Midbrain (tissue), 1 donor: ENCODE measurements at regions not wholly inside any gene's neighbourhood (a gene's known extent, or its start where the extent isn't known, plus 50 kb on each side); places are given as distances from the start of the nearest gene placed in this dataset.

Experiments
- DNase-seq: peaks from one replicate; lab custom pipeline; 2025; lab: John Stamatoyannopoulos, UW

DNA sequence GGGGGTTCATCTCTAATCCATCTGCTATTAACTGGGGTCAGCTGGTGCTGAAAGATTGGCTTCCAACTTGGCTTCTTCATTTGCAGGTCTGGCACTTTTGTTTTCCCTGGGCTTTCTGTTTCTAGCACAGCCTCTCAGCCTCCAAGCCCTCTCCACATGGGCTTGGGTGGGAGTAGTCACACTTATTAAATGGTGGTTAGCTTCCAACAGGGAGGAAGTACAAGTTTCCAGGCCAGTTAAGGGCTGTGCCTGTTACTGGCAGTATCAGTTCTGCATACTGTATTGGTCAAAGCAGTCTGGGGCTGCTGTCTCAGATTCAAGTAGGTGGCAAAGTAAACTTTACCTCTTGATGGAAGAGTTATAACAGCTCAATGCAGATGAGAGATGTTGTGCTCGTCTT is 627.1 kb upstream of the CCDC54 start:
- no peak for DNase-seq

DNA sequence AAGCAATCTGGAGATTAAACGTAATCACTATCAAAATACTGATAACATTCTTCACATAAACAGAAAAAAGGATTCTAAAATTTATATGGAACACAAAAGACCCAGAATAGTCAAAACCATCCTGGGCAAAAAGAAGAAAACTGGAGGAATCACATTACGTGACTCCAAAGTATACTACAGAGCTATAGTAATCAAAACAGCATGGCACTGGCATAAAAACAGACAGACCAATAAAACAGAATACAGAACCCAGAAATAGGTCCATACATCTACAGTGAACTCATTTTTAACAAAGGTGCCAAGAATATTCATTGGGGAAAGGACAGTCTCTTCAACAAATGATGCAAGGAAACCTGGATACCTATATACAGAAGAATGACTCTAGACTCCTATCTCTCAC is 621.9 kb upstream of the CCDC54 start:
- DNase-seq, result no peak

- DNase-seq, result no peak
Observed at GRCh38 chr3:106756901-106757300, 620.3 kb upstream of the CCDC54 start.

DNA sequence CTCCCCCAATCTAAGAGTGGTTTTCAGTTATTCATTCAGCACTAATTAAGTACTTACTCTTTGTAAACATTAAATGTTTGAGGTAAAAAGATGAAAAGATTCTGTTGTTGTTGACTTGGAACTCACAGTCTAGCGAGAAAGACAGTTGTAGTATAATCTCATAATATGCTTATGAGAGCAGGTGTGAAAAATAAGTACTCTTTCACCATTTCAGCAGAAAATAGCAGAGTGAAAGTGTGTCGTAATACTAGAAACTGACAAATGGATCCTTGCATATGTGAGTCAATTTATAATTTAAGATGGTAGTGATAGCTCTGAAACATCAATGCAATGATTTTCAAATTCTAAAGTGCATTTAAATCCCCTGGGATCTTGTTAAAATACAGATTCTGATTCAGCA is 618.8 kb upstream of the CCDC54 start:
- DNase-seq, result no peak

- DNase-seq, result no peak
Observed at GRCh38 chr3:106759731-106760130, 617.5 kb upstream of the CCDC54 start.

DNA sequence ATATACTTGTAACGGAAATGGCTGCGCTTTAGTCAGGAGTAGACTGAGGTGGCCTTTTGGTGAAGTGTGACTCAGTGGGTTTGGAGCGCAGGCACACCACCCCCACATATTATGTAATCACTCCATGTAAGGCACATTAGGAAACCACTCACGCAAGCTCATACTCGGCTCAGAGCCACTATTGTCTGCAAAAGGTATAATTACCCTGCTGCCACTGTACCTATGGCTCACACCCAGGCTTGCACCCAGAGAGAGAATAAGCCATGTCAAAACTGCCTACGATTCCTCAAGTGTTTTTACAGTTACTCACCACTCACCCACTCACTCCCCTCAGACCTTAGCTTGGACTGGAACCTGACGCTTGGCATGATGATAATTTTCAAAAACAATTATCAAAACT is 611.9 kb upstream of the CCDC54 start:
- DNase-seq, result no peak

GRCh38 chr3:106768941-106769480 is 608.2 kb upstream of the CCDC54 start:
- no peak for DNase-seq

GRCh38 chr3:106773795-106774194 is 603.4 kb upstream of the CCDC54 start:
- no peak for DNase-seq

GRCh38 chr3:106783231-106783630 is 594.0 kb upstream of the CCDC54 start:
- DNase-seq, result no peak

DNA sequence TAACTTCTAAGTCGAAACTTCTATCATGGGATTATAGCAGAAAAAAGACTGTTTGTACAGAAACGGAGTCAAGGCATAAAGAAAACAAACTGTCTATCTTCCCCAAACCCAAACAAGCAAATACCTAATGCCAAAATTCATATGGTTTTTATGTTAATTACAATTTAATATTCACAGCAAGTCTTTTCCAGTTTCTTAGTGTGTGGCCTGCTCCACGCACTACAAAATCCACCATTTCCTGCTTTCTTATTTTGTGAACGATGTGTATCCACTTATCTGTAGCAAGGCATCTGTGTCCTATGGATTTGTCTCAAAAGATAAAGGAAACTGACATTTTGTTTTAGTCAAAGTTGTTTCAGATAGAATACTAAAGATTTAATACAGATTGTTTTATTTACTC is 588.0 kb upstream of the CCDC54 start:
- no peak for DNase-seq

DNA sequence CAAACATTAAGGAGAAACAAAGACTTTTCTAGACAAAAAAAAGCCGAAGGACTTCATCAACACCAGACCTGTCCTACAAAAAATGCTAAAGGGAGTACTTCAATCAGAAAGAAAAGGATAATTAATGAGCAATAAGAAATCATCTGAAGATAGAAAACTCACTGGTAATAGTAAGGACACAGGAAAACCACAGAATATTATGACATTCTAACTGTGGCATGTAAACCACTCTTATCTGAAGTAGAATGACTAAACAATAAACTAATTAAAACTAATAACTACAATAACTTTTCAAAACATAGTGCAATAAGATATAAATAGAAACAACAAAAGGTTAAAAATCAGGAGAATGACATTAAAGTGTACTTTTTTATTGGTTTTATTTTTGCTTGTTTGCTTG is 584.5 kb upstream of the CCDC54 start:
- DNase-seq, result no peak

GRCh38 chr3:106794442-106794841 is 582.8 kb upstream of the CCDC54 start:
- no peak for DNase-seq

GRCh38 chr3:106795553-106795952 is 581.7 kb upstream of the CCDC54 start:
- no peak for DNase-seq

DNA sequence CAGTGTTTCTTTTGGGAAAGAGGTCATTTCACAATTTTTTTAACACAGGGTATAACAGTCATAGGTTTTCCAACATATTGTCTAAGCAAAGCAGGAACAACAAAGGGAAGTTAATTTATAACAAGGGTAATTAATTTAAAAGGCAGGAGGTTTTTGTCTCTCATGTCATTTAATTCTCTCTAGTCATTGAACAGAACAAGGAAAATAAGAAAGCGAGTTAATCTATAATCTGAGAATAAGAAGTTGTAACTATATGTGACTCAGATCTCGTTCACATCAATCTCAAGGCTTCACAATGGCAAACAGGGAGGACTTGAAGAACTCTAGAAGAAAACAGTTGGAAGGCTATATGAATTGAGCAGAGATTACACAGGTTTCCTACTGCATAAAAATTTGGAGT is 579.8 kb upstream of the CCDC54 start:
- no peak for DNase-seq

- DNase-seq, result no peak
Observed at GRCh38 chr3:106805625-106806024, 571.6 kb upstream of the CCDC54 start.

DNA sequence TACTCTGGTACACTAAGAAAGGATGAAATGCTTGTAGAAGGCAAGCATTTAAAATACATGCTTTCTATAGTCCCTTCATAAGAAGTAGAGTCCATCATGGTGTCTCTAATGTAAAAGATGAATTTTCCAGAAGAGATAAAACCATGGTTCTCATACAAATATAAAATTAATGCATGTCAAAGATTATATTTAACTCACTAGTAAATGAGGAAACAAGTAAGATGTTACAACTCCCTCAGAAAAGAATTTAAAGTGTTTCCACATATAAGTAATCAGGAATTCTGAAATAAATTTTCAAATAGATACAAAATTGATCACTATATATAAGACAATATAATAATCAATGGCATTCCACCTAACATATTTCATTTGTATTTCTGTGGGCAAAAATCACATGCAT is 570.3 kb upstream of the CCDC54 start:
- DNase-seq, result no peak

- DNase-seq, result no peak
Observed at GRCh38 chr3:106809041-106809440, 568.2 kb upstream of the CCDC54 start.

DNA sequence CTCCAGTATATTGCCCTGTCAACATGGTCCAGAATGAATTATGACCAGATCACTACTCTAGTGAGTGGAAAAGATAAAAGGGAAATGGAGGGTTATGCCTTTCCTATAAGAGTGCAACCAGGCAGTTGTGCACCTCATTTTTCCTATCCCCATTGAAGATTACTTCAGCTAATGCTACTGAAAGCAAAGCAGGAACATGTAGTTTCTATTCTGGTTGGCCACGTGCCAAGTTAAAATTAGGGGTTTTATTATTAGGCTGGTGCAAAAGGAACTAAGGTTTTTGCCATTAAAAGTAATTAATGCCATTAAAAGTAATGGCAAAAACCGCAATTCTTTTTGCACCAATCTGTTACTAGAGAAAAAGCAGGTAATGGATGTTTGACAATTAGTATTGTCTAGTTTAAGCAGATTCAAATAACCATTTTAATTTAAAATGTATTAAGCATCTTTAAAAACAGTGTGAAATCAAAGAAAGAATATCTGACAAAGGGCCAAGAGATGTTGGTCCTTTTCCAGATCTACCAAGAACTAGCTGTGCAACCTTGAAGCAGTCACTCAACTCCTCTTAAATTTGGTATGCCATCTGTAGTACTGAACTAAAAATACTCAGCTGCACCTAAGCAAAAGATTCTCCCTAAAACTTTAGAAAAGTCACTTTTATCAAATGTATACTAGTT is 567.5 kb upstream of the CCDC54 start:
- DNase-seq, result no peak

DNA sequence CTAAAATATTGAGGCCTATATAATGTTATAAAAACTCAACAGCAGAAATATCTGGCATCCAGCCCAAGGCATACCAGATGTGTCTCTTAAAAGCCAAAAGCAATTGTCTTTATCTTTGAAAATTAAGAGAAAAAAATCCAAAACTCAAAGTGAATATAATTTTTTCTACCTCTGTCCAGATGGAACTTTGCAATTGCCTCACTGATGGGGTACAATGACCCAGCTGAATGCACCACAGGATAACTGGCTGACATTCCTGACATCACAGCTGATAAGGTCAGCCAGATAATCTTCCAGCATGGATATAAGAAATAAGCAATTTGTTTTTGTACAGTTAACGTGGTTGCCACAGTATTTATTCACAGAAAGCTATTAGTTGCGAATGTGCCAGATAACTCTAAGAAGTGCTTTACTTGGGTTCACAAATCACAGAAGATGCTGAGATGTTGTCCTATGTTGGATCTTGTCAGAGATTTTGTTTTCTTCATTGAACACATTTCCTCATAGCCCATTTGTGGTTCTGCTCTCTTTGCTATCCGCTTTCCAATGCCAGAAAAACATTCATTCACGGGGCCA is 566.9 kb upstream of the CCDC54 start:
- DNase-seq, result no peak

DNA sequence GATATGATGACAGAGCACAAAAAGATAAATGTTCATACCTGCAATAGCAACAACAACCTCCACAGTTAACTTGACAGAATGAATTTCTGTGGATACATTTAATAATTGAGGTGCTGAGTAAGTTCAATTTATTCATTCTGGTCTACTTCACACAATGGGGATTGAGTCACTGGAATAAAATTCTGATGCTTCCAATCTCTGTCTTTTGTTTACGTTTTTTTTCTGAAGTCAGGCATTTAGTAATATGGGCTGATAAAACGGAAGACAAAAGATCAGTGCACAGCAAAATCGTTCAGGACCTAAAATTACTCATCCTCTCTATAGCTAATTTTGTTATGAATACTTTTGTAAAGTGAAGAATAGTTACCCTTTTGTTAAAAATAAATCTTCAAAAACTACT is 565.9 kb upstream of the CCDC54 start:
- no peak for DNase-seq

GRCh38 chr3:106813742-106814141 is 563.5 kb upstream of the CCDC54 start:
- DNase-seq, result no peak

DNA sequence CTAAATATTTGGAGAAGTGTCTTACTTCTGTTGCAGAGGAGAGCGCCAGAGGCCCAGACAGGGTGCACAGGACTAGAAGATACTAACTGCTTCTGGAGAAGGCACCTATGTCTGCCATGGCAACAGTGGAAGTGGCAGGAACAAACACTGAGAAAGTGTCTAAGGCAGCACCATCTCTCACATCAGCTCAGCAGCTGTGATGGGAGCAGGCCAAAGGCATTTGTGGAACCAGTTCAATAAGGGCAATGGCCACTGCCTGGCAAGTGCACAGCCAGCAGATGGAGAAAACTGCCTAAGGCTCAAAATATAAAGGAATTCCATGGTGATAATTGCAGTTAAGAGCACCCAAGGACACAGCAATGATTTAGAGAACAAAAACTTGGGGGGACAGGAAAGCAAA is 563.0 kb upstream of the CCDC54 start:
- peak; percentile 27 for DNase-seq

- no peak for DNase-seq
Observed at GRCh38 chr3:106816838-106817237, 560.4 kb upstream of the CCDC54 start.

GRCh38 chr3:106817706-106818105 is 559.5 kb upstream of the CCDC54 start:
- DNase-seq, result no peak
